Skeletal muscle cell (primary cell): ENCODE measurements at regions not wholly inside any gene's neighbourhood (a gene's known extent, or its start where the extent isn't known, plus 50 kb on each side); places are given as distances from the start of the nearest gene placed in this dataset.

Experiments
- DNase-seq: peaks from one replicate; pipeline ENCODE4 v3.0.0-alpha.2; 2010; ENCODE audit warnings: low read depth
- H3K4me3 ChIP-seq: 2 replicates; pipeline ENCODE4 v1.5.1; 2011; ENCODE audit warnings: low read depth, mild to moderate bottlenecking, control low read depth, low read length, moderate library complexity

DNA sequence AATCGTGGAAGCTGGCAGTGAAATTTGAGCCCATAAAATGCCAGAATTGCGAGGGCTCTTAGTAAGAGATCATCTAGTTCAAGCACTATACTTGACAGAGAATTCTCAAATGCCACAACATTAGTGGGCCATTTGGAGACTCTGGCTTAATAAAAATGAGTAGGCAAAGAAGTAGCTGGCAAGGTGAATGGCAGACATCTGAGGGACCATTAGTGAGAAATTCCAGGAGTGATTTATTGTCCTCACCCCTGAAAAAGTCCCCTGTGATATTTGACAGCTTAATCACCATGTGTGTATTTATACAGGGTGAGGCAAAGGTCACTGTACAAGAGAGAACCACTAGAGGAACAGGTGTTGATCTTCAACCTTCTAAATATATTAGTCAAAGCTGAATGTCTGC is 207.5 kb downstream of the CHRDL1 start:
- no peak overlapping the region for H3K4me3 ChIP-seq
- DNase-seq = no peak

DNA sequence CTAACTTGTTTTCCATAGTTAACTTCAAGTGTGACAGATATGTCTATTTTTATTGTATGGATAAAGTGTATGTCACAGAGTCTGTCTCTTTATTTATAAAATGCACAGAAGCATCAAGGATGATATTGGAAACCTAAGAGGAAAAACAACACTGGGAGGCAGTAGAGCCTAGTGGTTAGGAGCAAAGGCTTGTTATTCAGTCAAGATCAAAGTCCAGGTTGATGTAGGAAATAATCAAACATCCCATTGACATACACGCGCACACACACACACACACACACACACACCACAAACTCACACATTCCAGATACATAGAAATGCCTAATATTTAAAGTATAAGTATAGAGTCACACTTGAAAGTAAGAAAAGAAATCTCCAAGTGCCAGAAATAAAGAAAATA is 206.8 kb downstream of the CHRDL1 start:
- DNase-seq = no peak
- H3K4me3 ChIP-seq = no peak overlapping the region

DNA sequence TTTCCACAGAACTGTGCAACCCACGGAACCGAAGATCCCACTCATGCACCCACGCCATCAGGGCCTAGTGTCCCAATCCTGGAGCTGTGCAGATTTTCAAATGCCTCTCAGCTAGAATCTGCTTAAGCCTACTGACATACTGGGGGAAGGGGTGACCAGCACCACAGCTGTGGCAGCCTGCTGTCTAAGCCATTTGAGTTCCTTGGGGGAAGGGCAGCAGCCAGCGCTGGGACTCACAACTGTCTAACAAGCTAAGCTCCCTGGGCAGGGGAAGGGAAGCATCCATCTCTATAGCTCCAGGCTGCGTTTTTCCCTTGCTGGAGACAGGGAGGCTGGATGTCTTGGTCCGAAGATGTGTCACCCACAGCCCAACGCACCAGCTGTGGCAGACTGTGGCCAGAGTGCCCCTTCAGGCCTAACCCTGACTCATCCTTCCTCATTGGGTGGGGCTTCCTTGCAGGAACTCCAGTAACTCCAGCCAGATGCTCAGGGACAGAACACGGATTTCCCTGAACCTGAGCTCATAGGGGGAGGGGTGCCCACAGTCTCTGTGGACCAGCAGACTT is 194.8 kb downstream of the CHRDL1 start:
- DNase-seq = no peak
- no peak overlapping the region for H3K4me3 ChIP-seq

DNA sequence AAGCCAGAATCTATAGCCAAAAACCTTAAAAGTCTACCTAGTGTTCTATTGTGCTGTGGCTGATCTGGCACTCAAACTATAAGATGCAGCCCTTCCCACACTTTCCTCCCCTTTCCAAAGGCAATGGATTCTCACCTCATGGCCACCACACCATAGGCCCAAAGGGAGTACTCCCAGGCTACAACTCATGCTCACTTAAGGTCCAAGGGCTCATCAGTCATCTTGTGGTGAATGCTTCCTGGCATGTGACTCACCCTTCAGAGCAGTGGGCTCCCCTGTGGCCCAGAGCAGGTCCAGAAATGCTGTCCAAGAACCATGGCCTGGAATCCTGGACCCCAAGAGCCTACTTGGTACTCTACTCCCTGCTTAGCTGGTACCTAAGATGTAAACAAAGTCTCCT is 181.0 kb downstream of the CHRDL1 start:
- no peak for DNase-seq
- no peak overlapping the region for H3K4me3 ChIP-seq
